GM12878 (cell line): ENCODE measurements at regions not wholly inside any gene's neighbourhood (a gene's known extent, or its start where the extent isn't known, plus 50 kb on each side); places are given as distances from the start of the nearest gene placed in this dataset.

ENCODE experiments used
- ATAC-seq: fragments of 200-7000 bp; cut with Tn5 transposase; 3 replicates; pipeline ENCODE4 v1.9.1; 2020; ENCODE audit warnings: mild to moderate bottlenecking, moderate library complexity
- BruUV-seq: library from RNA; stranded (reverse); fragments of 400-500 nt; replicated peaks from 2 replicates; lab custom pipeline; 2021; lab: Mats Ljungman, UMichigan
- CTCF ChIA-PET: fragments of 300-600 bp; sonication (Branson Sonifier 250); formaldehyde crosslinking; extraction: SDS; loops from one replicate; lab custom pipeline; 2021; ENCODE audit warnings: inconsistent platforms; lab: Yijun Ruan, JAX
- POLR2A ChIA-PET: fragments of 350-600 bp; formaldehyde crosslinking; extraction: SDS; loops from one replicate; lab custom pipeline; 2021; ENCODE audit warnings: inconsistent platforms; lab: Charles Lee
- RAD21 ChIA-PET: fragments of 300-600 bp; sonication (Branson Sonifier 250); formaldehyde crosslinking; loops from one replicate; lab custom pipeline; 2023; ENCODE audit warnings: antibody characterized with exemption; ENCODE audit not compliant: unreplicated experiment; lab: Charles Lee
- SMC1A ChIA-PET: fragments of 300-600 bp; sonication (Branson Sonifier 250); formaldehyde crosslinking; loops from one replicate; lab custom pipeline; 2023; ENCODE audit not compliant: unreplicated experiment, uncharacterized antibody; lab: Charles Lee
- DNase-seq: peaks from one replicate; pipeline ENCODE4 v3.0.0-alpha.2; 2011; ENCODE audit warnings: low read depth, low spot score
- FAIRE-seq: peaks from 3 replicates; lab custom pipeline; 2011; peaks lifted over from hg19 to GRCh38; lab: Jason Lieb, UNC
- H2AFZ ChIP-seq: 2 replicates; pipeline ENCODE4 v1.6.0; 2011; ENCODE audit warnings: low read depth, low read length, control low read depth; ENCODE audit not compliant: control insufficient read depth
- H3K27ac ChIP-seq: 2 replicates; pipeline ENCODE4 v1.5.1; 2011; ENCODE audit warnings: control low read depth; ENCODE audit not compliant: control insufficient read depth, insufficient read depth
- H3K27me3 ChIP-seq, 2 experiments: replicated peaks in 1 of 2; 2 replicates each; pipeline versions ENCODE4 v1.6.0 to v1.6.1; 2011; ENCODE audit warnings: low read length in 1 of 2; ENCODE audit not compliant: control insufficient read depth in 2 of 2, insufficient read depth in 2 of 2
- H3K36me3 ChIP-seq, 2 experiments: 2 replicates each; pipeline ENCODE4 v1.5.1; 2011; ENCODE audit warnings: low read length in 1 of 2; ENCODE audit not compliant: control insufficient read depth in 2 of 2, insufficient read depth in 2 of 2
- H3K4me1 ChIP-seq: 2 replicates; pipeline ENCODE4 v1.6.1; 2011; ENCODE audit warnings: mild to moderate bottlenecking, low read length, moderate library complexity, mixed read lengths; ENCODE audit not compliant: control insufficient read depth, insufficient read depth
- H3K4me2 ChIP-seq: 2 replicates; pipeline ENCODE4 v1.6.0; 2011; ENCODE audit warnings: control low read depth; ENCODE audit not compliant: control insufficient read depth, insufficient read depth
- H3K4me3 ChIP-seq: fragments of 200-600 bp; sonication (generic); 2 replicates; pipeline ENCODE4 v1.5.1; 2016
- H3K79me2 ChIP-seq: 2 replicates; pipeline ENCODE4 v1.6.0; 2011; ENCODE audit warnings: low read length; ENCODE audit not compliant: control insufficient read depth, insufficient read depth
- H3K9ac ChIP-seq: 2 replicates; pipeline ENCODE4 v1.8.0; 2011; ENCODE audit warnings: low read length, control low read depth, mixed read lengths; ENCODE audit not compliant: control insufficient read depth, insufficient read depth
- H3K9me3 ChIP-seq: replicated peaks from 3 replicates; pipeline ENCODE4 v1.5.1; 2011; ENCODE audit warnings: mild to moderate bottlenecking, low read length; ENCODE audit not compliant: control insufficient read depth, insufficient read depth
- H4K20me1 ChIP-seq: 2 replicates; pipeline ENCODE4 v1.6.0; 2011; ENCODE audit not compliant: control insufficient read depth, insufficient read depth
- CBX5 ChIP-seq: sonication (generic); IDR thresholded peaks from 2 replicates; pipeline ENCODE4 v1.6.1; 2016; ENCODE audit warnings: low read depth, moderate library complexity, mild to moderate bottlenecking, inconsistent platforms
- CHD1 ChIP-seq: IDR thresholded peaks from 2 replicates; pipeline ENCODE4 v1.6.1; 2012; ENCODE audit warnings: low read depth, low read length, improper control_type of control experiment
- EGR1 ChIP-seq, 2 experiments: IDR thresholded peaks; 1 replicate in 1 of 2; 2 replicates in 1 of 2; pipeline ENCODE4 v1.6.1; 2011 to 2012; ENCODE audit warnings: low read depth in 2 of 2, low read length in 2 of 2, borderline replicate concordance in 1 of 2, mild to moderate bottlenecking in 1 of 2, moderate library complexity in 1 of 2
- GABPA ChIP-seq: IDR thresholded peaks from 2 replicates; pipeline ENCODE4 v1.6.1; 2014; ENCODE audit warnings: antibody characterized with exemption, low read depth, mild to moderate bottlenecking, inconsistent platforms
- MTA3 ChIP-seq: IDR thresholded peaks from 2 replicates; pipeline ENCODE4 v1.6.1; 2012; ENCODE audit warnings: low read length, inconsistent platforms, borderline replicate concordance
- MYB ChIP-seq: fragments of 150-350 bp; IDR thresholded peaks from 2 replicates; pipeline ENCODE4 v1.6.1; 2014; ENCODE audit warnings: mild to moderate bottlenecking, low read depth, low read length, borderline replicate concordance
- NFIC ChIP-seq: IDR thresholded peaks from 2 replicates; pipeline ENCODE4 v1.6.1; 2012; ENCODE audit warnings: low read depth, mild to moderate bottlenecking, inconsistent platforms, low read length, moderate library complexity
- YBX1 ChIP-seq: fragments of 450-650 bp; IDR thresholded peaks from 2 replicates; pipeline ENCODE4 v1.6.1; 2016; ENCODE audit warnings: antibody characterized with exemption
- ZNF687 ChIP-seq: fragments of 450-650 bp; IDR thresholded peaks from 2 replicates; pipeline ENCODE4 v1.6.1; 2017; ENCODE audit warnings: mild to moderate bottlenecking, moderate library complexity
- WGBS: methylation state at CpG from one replicate; pipeline ENCODE4 v1.1.6; 2016; ENCODE audit warnings: low lambda C conversion rate; ENCODE audit not compliant: insufficient replicate concordance, insufficient coverage; ENCODE audit errors: missing lambda C conversion rate; 5-methylcytosine and 5-hydroxymethylcytosine counted together
- in situ Hi-C: fragments of 300-500 bp; cut with MboI; formaldehyde crosslinking; loops from 9 replicates; pipeline ENCODE4 v1.14.3; 2018; ENCODE audit warnings: mixed read lengths
- intact Hi-C: fragments of 100-400 bp; cut with micrococcal nuclease; formaldehyde crosslinking; loops from one replicate; pipeline ENCODE4 v1.14.2; 2022; ENCODE audit not compliant: unreplicated experiment
- TF ChIP-seq, protein P1 (sequence below): fragments of 150-350 bp; IDR thresholded peaks from 2 replicates; pipeline ENCODE4 v1.6.1; 2016; ENCODE audit warnings: low read depth, low read length

DNA sequence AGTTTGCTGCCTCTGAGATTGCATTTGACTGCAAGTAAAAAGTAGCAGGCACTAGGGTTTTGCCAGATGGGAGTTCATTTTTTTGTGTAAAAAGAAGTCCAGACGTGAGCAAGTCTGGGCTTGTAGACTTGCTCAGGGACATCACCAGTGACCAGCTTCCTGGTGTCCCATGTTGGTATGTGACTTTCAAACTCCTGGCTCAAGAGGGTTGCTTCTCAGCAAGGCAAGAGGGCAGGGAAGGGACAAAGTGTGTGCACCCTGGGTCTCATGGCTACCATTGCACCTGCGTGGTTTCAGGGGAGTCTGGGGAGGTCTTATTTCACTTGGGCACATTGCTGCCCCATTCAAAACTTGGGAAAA, 79.3 kb upstream of the ZNF716 start (continued):
- TF ChIP-seq, protein P1, sequence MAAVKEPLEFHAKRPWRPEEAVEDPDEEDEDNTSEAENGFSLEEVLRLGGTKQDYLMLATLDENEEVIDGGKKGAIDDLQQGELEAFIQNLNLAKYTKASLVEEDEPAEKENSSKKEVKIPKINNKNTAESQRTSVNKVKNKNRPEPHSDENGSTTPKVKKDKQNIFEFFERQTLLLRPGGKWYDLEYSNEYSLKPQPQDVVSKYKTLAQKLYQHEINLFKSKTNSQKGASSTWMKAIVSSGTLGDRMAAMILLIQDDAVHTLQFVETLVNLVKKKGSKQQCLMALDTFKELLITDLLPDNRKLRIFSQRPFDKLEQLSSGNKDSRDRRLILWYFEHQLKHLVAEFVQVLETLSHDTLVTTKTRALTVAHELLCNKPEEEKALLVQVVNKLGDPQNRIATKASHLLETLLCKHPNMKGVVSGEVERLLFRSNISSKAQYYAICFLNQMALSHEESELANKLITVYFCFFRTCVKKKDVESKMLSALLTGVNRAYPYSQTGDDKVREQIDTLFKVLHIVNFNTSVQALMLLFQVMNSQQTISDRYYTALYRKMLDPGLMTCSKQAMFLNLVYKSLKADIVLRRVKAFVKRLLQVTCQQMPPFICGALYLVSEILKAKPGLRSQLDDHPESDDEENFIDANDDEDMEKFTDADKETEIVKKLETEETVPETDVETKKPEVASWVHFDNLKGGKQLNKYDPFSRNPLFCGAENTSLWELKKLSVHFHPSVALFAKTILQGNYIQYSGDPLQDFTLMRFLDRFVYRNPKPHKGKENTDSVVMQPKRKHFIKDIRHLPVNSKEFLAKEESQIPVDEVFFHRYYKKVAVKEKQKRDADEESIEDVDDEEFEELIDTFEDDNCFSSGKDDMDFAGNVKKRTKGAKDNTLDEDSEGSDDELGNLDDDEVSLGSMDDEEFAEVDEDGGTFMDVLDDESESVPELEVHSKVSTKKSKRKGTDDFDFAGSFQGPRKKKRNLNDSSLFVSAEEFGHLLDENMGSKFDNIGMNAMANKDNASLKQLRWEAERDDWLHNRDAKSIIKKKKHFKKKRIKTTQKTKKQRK = no peak
- TF ChIP-seq GABPA = no peak
- TF ChIP-seq ZNF687 = no peak
- TF ChIP-seq EGR1 (IDR thresholded peaks at IDR 0.05; ENCODE audit: borderline replicate concordance in 1 of 2, low read depth in 2 of 2, low read length in 2 of 2) = no peak
- TF ChIP-seq YBX1 = no peak
- TF ChIP-seq CHD1 = no peak

DNA sequence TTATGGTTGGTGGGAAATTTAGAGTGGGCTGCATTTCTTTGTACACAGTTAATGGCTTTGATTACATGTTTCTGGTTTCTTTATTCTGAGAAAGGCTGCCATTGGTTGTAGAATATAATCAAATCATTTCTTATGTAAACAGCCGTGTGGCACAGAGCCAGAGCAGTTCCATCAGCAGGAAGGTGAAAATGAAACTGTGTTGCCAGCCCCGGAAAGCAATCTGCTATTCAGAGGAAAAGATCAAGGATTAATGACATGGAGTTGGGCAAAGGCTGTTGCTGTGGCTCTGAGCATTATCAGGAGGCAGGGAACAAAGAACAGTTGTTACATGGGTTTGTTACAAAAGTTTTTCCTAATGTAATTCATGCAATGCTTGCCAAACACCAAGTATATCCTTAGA, 74.2 kb upstream of the ZNF716 start:
- Histone ChIP-seq H3K4me2 (no peak overlapping the region), H3K27me3 (no peaks in the 10 kb centered on the region), H3K9ac (no peak overlapping the region), H3K36me3 (no peaks in the 10 kb centered on the region), H3K4me3 (no peak overlapping the region), H3K9me3 (no peaks in the 10 kb centered on the region; the same call in 2 of the 3 replicates)
- intact Hi-C loops = no loop called here
- no peak for DNase-seq
- ChIA-PET CTCF (no interaction called here), RAD21 (no interaction called here), POLR2A (no interaction called here)
- no TSS peak for BruUV-seq
- WGBS = 3% methylated on average over 2 of the region's 2 CpGs
- TF ChIP-seq CBX5 = no peak
- TF ChIP-seq NFIC = no peak
- TF ChIP-seq MTA3 = no peak
- TF ChIP-seq YBX1 = no peak
- no peak for TF ChIP-seq MYB
- TF ChIP-seq, all 136 proteins: peak for 0
- no peaks in the 10 kb centered on the region for H4K20me1 ChIP-seq
- H2AFZ ChIP-seq = no peak overlapping the region
- ATAC-seq = no peak
- no peaks in the 10 kb centered on the region for H3K79me2 ChIP-seq
- FAIRE-seq = no peak
- in situ Hi-C loops = no loop called here
- SMC1A ChIA-PET = no interaction called here
- no peak overlapping the region for H3K27ac ChIP-seq
- H3K4me1 ChIP-seq = no peaks in the 10 kb centered on the region
